OCI-LY7 (cell line): ENCODE measurements at regions not wholly inside any gene's neighbourhood (a gene's known extent, or its start where the extent isn't known, plus 50 kb on each side); places are given as distances from the start of the nearest gene placed in this dataset.

Source experiments
- BruUV-seq: library from RNA; stranded (reverse); fragments of 400-500 nt; replicated peaks from 2 replicates; lab custom pipeline; 2021; lab: Mats Ljungman, UMichigan
- CTCF ChIA-PET: fragments of 300-600 bp; sonication (Branson Sonifier 250); formaldehyde crosslinking; loops from one replicate; lab custom pipeline; 2022; ENCODE audit warnings: antibody characterized with exemption; ENCODE audit not compliant: unreplicated experiment; lab: Charles Lee
- POLR2A ChIA-PET: fragments of 300-600 bp; sonication (Branson Sonifier 250); formaldehyde crosslinking; loops from one replicate; lab custom pipeline; 2022; ENCODE audit warnings: antibody characterized with exemption; lab: Charles Lee
- DNase-seq: peaks from one replicate; pipeline ENCODE4 v3.0.0-alpha.2; 2015; ENCODE audit warnings: low spot score
- H2AFZ ChIP-seq: fragments of 200-600 bp; sonication (generic), shearing (Covaris generic); 2 replicates; pipeline ENCODE4 v1.6.1; 2014; ENCODE audit warnings: mild to moderate bottlenecking, antibody characterized with exemption, low read length, moderate library complexity
- H3K27ac ChIP-seq: fragments of 200-600 bp; sonication (generic); 2 replicates; pipeline ENCODE4 v1.5.1; 2014; ENCODE audit warnings: mixed run types, low read depth, mild to moderate bottlenecking, moderate library complexity, low read length, inconsistent platforms; ENCODE audit not compliant: poor library complexity, severe bottlenecking
- H3K36me3 ChIP-seq: fragments of 200-600 bp; sonication (generic); 2 replicates; pipeline ENCODE4 v1.6.1; 2014; ENCODE audit warnings: mild to moderate bottlenecking, antibody characterized with exemption, low read length, moderate library complexity, mixed read lengths; ENCODE audit not compliant: insufficient read depth
- H3K4me1 ChIP-seq: fragments of 200-600 bp; sonication (generic); 2 replicates; pipeline ENCODE4 v1.5.1; 2014; ENCODE audit warnings: mild to moderate bottlenecking, low read length; ENCODE audit not compliant: insufficient read depth, poor library complexity, severe bottlenecking
- H3K4me2 ChIP-seq: fragments of 200-600 bp; sonication (generic); 2 replicates; pipeline ENCODE4 v1.6.1; 2014; ENCODE audit warnings: mild to moderate bottlenecking, low read length
- H3K4me3 ChIP-seq: fragments of 200-600 bp; sonication (generic); 2 replicates; pipeline ENCODE4 v1.5.1; 2014; ENCODE audit warnings: mild to moderate bottlenecking, low read depth, low read length; ENCODE audit not compliant: poor library complexity, severe bottlenecking
- H3K79me2 ChIP-seq: fragments of 200-600 bp; sonication (generic); 2 replicates; pipeline ENCODE4 v1.6.1; 2016; ENCODE audit warnings: low read depth, mild to moderate bottlenecking, low read length, moderate library complexity, mixed read lengths; ENCODE audit not compliant: insufficient read depth
- H3K9me2 ChIP-seq: fragments of 200-600 bp; sonication (generic); 2 replicates; pipeline ENCODE4 v1.6.1; 2016; ENCODE audit warnings: mild to moderate bottlenecking, low read length, mixed read lengths; ENCODE audit not compliant: insufficient read depth
- H3K9me3 ChIP-seq: fragments of 200-600 bp; sonication (generic); 2 replicates; pipeline ENCODE4 v1.6.1; 2014; ENCODE audit warnings: mild to moderate bottlenecking, mixed run types, low read length, mixed read lengths
- H4K20me1 ChIP-seq: fragments of 200-600 bp; sonication (generic); 2 replicates; pipeline ENCODE4 v1.6.1; 2014; ENCODE audit warnings: mild to moderate bottlenecking, antibody characterized with exemption, low read length, moderate library complexity, mixed read lengths; ENCODE audit not compliant: insufficient read depth
- CTCF ChIP-seq: fragments of 200-600 bp; sonication (generic); conservative IDR thresholded peaks from 2 replicates; pipeline ENCODE4 v1.5.1; 2014; ENCODE audit warnings: mild to moderate bottlenecking, antibody characterized with exemption, low read length, moderate library complexity, mixed read lengths
- EZH2phosphoT487 ChIP-seq: fragments of 200-600 bp; sonication (generic); IDR thresholded peaks from 2 replicates; pipeline ENCODE4 v1.6.1; 2018; ENCODE audit warnings: low read depth, borderline replicate concordance, mild to moderate bottlenecking, mixed run types, antibody characterized with exemption, low read length, moderate library complexity, mixed read lengths
- intact Hi-C: fragments of 100-400 bp; cut with micrococcal nuclease; formaldehyde crosslinking; loops from one replicate; pipeline ENCODE4 v1.10.0; 2022; ENCODE audit not compliant: unreplicated experiment

GRCh38 chr15:81901319-81901718 lies 144.5 kb downstream of the MEX3B start:
- Histone ChIP-seq H4K20me1 (no peaks in the 10 kb centered on the region), H3K36me3 (no peaks in the 10 kb centered on the region), H3K27ac (no peak overlapping the region), H3K4me3 (no peak overlapping the region), H3K9me3 (no peaks in the 10 kb centered on the region), H3K4me1 (no peaks in the 10 kb centered on the region), H3K79me2 (no peaks in the 10 kb centered on the region), H3K4me2 (no peak overlapping the region), H2AFZ (no peak overlapping the region), H3K9me2 (no peaks in the 10 kb centered on the region)
- ChIA-PET CTCF (no interaction called here), POLR2A (no interaction called here)
- intact Hi-C loops, result no loop called here
- BruUV-seq, result no TSS peak
- TF ChIP-seq CTCF (no peak), EZH2phosphoT487 (no peak)
- no peak for DNase-seq

GRCh38 chr15:81899730-81900129 lies 146.1 kb downstream of the MEX3B start:
- Histone ChIP-seq H3K9me2 (no peaks in the 10 kb centered on the region), H3K27ac (no peak overlapping the region), H3K9me3 (no peaks in the 10 kb centered on the region), H3K4me1 (no peaks in the 10 kb centered on the region), H2AFZ (no peak overlapping the region), H4K20me1 (no peaks in the 10 kb centered on the region), H3K4me3 (no peak overlapping the region), H3K79me2 (no peaks in the 10 kb centered on the region), H3K4me2 (no peak overlapping the region), H3K36me3 (no peaks in the 10 kb centered on the region)
- CTCF ChIA-PET, result no interaction called here
- TF ChIP-seq EZH2phosphoT487 (no peak), CTCF (no peak)
- intact Hi-C loops, result no loop called here
- POLR2A ChIA-PET, result no interaction called here
- no peak for DNase-seq
- no TSS peak for BruUV-seq

DNA sequence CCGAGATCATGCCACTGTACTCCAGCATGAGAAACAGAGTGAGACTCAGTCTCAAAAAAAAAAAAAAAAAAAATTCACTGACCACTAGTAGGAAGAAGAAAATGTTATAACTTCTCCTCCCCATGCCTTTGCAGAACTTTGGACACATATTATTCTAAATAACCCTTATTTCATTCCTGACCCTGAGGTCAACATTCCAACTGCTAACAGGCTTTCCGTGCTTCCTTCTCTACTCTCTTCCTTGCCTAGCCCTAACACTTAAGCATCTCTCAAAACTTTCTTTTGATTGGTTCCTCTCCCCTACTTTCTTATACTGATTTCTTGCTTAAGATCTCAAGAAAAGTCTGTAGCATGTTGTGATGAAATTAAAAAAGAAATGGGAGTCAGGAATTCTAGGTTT lies 146.8 kb downstream of the MEX3B start:
- no peak for DNase-seq
- TF ChIP-seq EZH2phosphoT487 (no peak), CTCF (no peak)

More for the DNA sequence above, 146.8 kb downstream of the MEX3B start:
- H3K36me3 ChIP-seq, result no peaks in the 10 kb centered on the region
- ChIA-PET CTCF (no interaction called here), POLR2A (no interaction called here)
- intact Hi-C loops, result no loop called here
- no peak overlapping the region for H3K4me2 ChIP-seq
- H3K4me1 ChIP-seq, result no peaks in the 10 kb centered on the region
- H2AFZ ChIP-seq, result no peak overlapping the region
- no peaks in the 10 kb centered on the region for H3K79me2 ChIP-seq
- no peaks in the 10 kb centered on the region for H3K9me2 ChIP-seq
- no peaks in the 10 kb centered on the region for H3K9me3 ChIP-seq
- no peak overlapping the region for H3K27ac ChIP-seq
- BruUV-seq, result no TSS peak
- H4K20me1 ChIP-seq, result no peaks in the 10 kb centered on the region
- no peak overlapping the region for H3K4me3 ChIP-seq
